K562 (cell line): ENCODE measurements at regions not wholly inside any gene's neighbourhood (a gene's known extent, or its start where the extent isn't known, plus 50 kb on each side); places are given as distances from the start of the nearest gene placed in this dataset.

ENCODE experiments used
- ATAC-seq: fragments of 200-7000 bp; cut with Tn5 transposase; 3 replicates; pipeline ENCODE4 v1.9.1; 2020; ENCODE audit warnings: moderate library complexity
- BruUV-seq: library from RNA; stranded (reverse); fragments of 400-500 nt; replicated peaks from 2 replicates; lab custom pipeline; 2021; lab: Mats Ljungman, UMichigan
- CTCF ChIA-PET: fragments of 300-600 bp; formaldehyde crosslinking; extraction: SDS; loops from one replicate; lab custom pipeline; 2021; ENCODE audit warnings: low intra/inter-chr PET ratio; lab: Yijun Ruan, JAX
- POLR2A ChIA-PET: fragments of 300-600, 350-650 bp; sonication (Branson Sonifier 250); formaldehyde crosslinking; extraction: SDS; loops from one replicate; lab custom pipeline; 2021; ENCODE audit warnings: antibody characterized with exemption, inconsistent platforms; lab: Yijun Ruan, JAX
- DNase-seq, 4 experiments: peaks; one replicate each; pipeline versions ENCODE4 v3.0.0 to v3.0.0-alpha.2; 2011 to 2018; ENCODE audit warnings: low spot score in 3 of 4, mixed read lengths in 3 of 4; ENCODE audit errors: extremely low read depth in 1 of 4
- FAIRE-seq: peaks from 2 replicates; lab custom pipeline; 2011; peaks lifted over from hg19 to GRCh38; lab: Jason Lieb, UNC
- H2AFZ ChIP-seq: 2 replicates; pipeline ENCODE4 v1.6.0; 2011; ENCODE audit warnings: low read depth, low read length, control low read depth, inconsistent platforms
- H3K27ac ChIP-seq: fragments of 200-600 bp; 3 replicates; pipeline ENCODE4 v1.8.0; 2011; ENCODE audit warnings: low read depth, mild to moderate bottlenecking, control low read depth, inconsistent platforms, low read length, moderate library complexity, mixed read lengths; ENCODE audit errors: extremely low read depth
- H3K27me3 ChIP-seq, 2 experiments: fragments of 300-600 bp in 1 of 2; 2 replicates in 1 of 2; 3 replicates in 1 of 2; pipeline versions ENCODE4 v1.6.0 to v1.8.0; 2011; ENCODE audit warnings: inconsistent platforms in 2 of 2, low read length in 2 of 2, mild to moderate bottlenecking in 1 of 2, mixed read lengths in 1 of 2, moderate library complexity in 1 of 2; ENCODE audit not compliant: control insufficient read depth in 2 of 2, insufficient read depth in 2 of 2
- H3K36me3 ChIP-seq: fragments of 300-600 bp; 3 replicates; pipeline ENCODE4 v1.8.0; 2011; ENCODE audit warnings: mild to moderate bottlenecking, low read length, inconsistent platforms; ENCODE audit not compliant: control insufficient read depth, insufficient read depth
- H3K4me1 ChIP-seq, 2 experiments: fragments of 200-600 bp in 1 of 2; replicated peaks in 1 of 2; 2 replicates in 1 of 2; 3 replicates in 1 of 2; pipeline versions ENCODE4 v1.5.1 to v1.8.0; 2011; ENCODE audit warnings: inconsistent platforms in 2 of 2, low read length in 2 of 2, mild to moderate bottlenecking in 1 of 2, mixed read lengths in 1 of 2, moderate library complexity in 1 of 2; ENCODE audit not compliant: control insufficient read depth in 2 of 2, insufficient read depth in 2 of 2
- H3K4me2 ChIP-seq: 2 replicates; pipeline ENCODE4 v1.6.1; 2011; ENCODE audit warnings: low read length, control low read depth, inconsistent platforms, mixed read lengths; ENCODE audit not compliant: insufficient read depth
- H3K4me3 ChIP-seq: fragments of 200-600 bp; sonication (generic), shearing (Covaris generic); 2 replicates; pipeline ENCODE4 v1.5.1; 2016; ENCODE audit warnings: control low read depth, inconsistent platforms
- H3K79me2 ChIP-seq: fragments of 200-600 bp; 3 replicates; pipeline ENCODE4 v1.8.0; 2011; ENCODE audit warnings: low read length, inconsistent platforms; ENCODE audit not compliant: control insufficient read depth, insufficient read depth
- H3K9ac ChIP-seq, 2 experiments: 2 replicates each; pipeline versions ENCODE4 v1.6.0 to v1.6.1; 2011; ENCODE audit warnings: low read depth in 2 of 2, low read length in 2 of 2, control low read depth in 1 of 2, inconsistent platforms in 1 of 2, mild to moderate bottlenecking in 1 of 2, mixed read lengths in 1 of 2; ENCODE audit not compliant: insufficient read depth in 1 of 2
- H3K9me1 ChIP-seq: one replicate; pipeline ENCODE4 v1.6.0; 2011; ENCODE audit warnings: inconsistent platforms, mild to moderate bottlenecking, low read length, moderate library complexity; ENCODE audit not compliant: control insufficient read depth, insufficient read depth
- H3K9me3 ChIP-seq: replicated peaks from 2 replicates; pipeline ENCODE4 v1.5.1; 2011; ENCODE audit warnings: low read depth, low read length, inconsistent platforms; ENCODE audit not compliant: control insufficient read depth, insufficient read depth
- H4K20me1 ChIP-seq: replicated peaks from 2 replicates; pipeline ENCODE4 v1.6.1; 2011; ENCODE audit warnings: low read length, inconsistent platforms, mixed read lengths; ENCODE audit not compliant: control insufficient read depth, insufficient read depth
- PYGO2 ChIP-seq: fragments of 450-650 bp; IDR thresholded peaks from 2 replicates; pipeline ENCODE4 v1.6.1; 2016; ENCODE audit warnings: mild to moderate bottlenecking, missing genetic modification characterization, moderate library complexity, missing compliant biosample characterization
- ZNF134 ChIP-seq: fragments of 250-450 bp; sonication (Bioruptor Pico); conservative IDR thresholded peaks from 2 replicates; pipeline ENCODE4 v1.4.0; 2020
- ZNF785 ChIP-seq: fragments of 250-450 bp; sonication (Bioruptor Pico); IDR thresholded peaks from 2 replicates; pipeline ENCODE4 v1.4.0; 2020; ENCODE audit warnings: mild to moderate bottlenecking
- in situ Hi-C: fragments of 300-500 bp; cut with MboI; formaldehyde crosslinking; loops from 4 replicates; pipeline ENCODE4 v1.15.0; 2018; ENCODE audit warnings: inconsistent platforms, mixed read lengths
- intact Hi-C: fragments of 100-400 bp; cut with micrococcal nuclease; formaldehyde crosslinking; loops from 2 replicates; pipeline ENCODE4 v1.14.2; 2022
- TF ChIP-seq, protein P1 (sequence below): fragments of 250-450 bp; sonication (Bioruptor Pico); IDR thresholded peaks from 2 replicates; pipeline ENCODE4 v1.9.0; 2021; ENCODE audit warnings: mild to moderate bottlenecking, inconsistent platforms
- TF ChIP-seq, protein P2 (sequence below): fragments of 200-800 bp; sonication (Bioruptor generic); IDR thresholded peaks from 2 replicates; pipeline ENCODE4 v1.6.1; 2017; ENCODE audit warnings: missing genetic modification characterization, missing compliant biosample characterization
- TF ChIP-seq, protein P3 (sequence below): IDR thresholded peaks from 2 replicates; pipeline ENCODE4 v1.6.1; 2016; ENCODE audit warnings: missing genetic modification characterization, missing compliant biosample characterization
- TF ChIP-seq, protein P4 (sequence below): sonication (generic); formaldehyde crosslinking; IDR thresholded peaks from 2 replicates; pipeline ENCODE4 v1.8.0; 2023; ENCODE audit warnings: missing genetic modification reagents, mild to moderate bottlenecking, borderline replicate concordance

DNA sequence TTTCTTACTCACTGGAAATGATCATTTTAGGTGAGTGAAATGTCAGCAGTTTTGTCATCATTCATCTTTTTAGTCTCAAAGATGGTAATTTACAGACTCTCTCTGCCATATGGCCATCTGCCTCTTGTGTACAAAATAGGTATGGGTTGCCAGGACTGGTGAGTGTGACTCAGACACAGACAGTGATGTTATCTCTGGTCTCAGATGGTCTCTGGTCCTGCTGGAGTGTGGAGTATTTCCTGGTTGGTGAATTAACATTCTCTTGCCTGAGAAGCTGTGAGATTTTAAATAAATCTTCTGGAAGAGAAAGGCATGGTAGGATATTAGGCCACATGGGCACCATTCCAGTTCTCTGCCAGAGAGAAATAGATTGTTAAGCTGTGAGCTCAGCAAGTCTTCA lies 207.0 kb downstream of the ATP23 start (continued):
- TF ChIP-seq, protein P1, sequence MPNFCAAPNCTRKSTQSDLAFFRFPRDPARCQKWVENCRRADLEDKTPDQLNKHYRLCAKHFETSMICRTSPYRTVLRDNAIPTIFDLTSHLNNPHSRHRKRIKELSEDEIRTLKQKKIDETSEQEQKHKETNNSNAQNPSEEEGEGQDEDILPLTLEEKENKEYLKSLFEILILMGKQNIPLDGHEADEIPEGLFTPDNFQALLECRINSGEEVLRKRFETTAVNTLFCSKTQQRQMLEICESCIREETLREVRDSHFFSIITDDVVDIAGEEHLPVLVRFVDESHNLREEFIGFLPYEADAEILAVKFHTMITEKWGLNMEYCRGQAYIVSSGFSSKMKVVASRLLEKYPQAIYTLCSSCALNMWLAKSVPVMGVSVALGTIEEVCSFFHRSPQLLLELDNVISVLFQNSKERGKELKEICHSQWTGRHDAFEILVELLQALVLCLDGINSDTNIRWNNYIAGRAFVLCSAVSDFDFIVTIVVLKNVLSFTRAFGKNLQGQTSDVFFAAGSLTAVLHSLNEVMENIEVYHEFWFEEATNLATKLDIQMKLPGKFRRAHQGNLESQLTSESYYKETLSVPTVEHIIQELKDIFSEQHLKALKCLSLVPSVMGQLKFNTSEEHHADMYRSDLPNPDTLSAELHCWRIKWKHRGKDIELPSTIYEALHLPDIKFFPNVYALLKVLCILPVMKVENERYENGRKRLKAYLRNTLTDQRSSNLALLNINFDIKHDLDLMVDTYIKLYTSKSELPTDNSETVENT (CRISPR knock-in tag), result no peak
- TF ChIP-seq, protein P2, sequence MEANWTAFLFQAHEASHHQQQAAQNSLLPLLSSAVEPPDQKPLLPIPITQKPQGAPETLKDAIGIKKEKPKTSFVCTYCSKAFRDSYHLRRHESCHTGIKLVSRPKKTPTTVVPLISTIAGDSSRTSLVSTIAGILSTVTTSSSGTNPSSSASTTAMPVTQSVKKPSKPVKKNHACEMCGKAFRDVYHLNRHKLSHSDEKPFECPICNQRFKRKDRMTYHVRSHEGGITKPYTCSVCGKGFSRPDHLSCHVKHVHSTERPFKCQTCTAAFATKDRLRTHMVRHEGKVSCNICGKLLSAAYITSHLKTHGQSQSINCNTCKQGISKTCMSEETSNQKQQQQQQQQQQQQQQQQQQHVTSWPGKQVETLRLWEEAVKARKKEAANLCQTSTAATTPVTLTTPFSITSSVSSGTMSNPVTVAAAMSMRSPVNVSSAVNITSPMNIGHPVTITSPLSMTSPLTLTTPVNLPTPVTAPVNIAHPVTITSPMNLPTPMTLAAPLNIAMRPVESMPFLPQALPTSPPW (CRISPR knock-in tag), result no peak
- TF ChIP-seq ZNF785 (CRISPR knock-in tag), result no peak
- no peak for TF ChIP-seq PYGO2 (tag)
- no peak for TF ChIP-seq ZNF134 (CRISPR knock-in tag)

DNA sequence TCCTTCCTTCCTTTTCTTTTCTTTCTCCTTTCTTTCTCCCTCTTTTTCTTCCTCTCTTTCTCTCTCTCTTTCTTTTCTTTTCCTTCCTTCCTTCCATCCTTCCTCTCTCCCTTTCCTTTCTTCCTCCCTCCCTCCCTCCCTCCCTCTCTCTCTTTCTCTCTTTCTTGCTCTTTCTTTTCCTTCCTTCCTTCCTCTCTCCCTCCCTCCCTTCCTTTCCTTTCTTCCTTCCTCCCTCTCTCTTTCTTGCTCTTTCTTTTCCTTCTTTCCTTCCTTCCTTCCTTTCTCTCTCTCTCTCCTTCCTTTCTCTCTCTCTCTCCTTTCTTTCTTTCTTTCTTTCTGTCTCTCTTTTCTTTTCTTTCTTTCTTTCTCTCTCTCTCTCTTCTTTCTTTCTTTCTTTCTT lies 207.6 kb downstream of the ATP23 start:
- Histone ChIP-seq H4K20me1 (no peaks in the 10 kb centered on the region), H3K36me3 (no peaks in the 10 kb centered on the region), H3K79me2 (no peaks in the 10 kb centered on the region), H3K4me1 (no peaks in the 10 kb centered on the region), H3K27me3 (no peaks in the 10 kb centered on the region), H2AFZ (no peak overlapping the region), H3K4me2 (no peak overlapping the region), H3K27ac (no peak overlapping the region), H3K9ac (no peak overlapping the region), H3K9me3 (no peaks in the 10 kb centered on the region), H3K4me3 (no peak overlapping the region), H3K9me1 (no peaks in the 10 kb centered on the region)
- no TSS peak for BruUV-seq
- TF ChIP-seq, protein P3, sequence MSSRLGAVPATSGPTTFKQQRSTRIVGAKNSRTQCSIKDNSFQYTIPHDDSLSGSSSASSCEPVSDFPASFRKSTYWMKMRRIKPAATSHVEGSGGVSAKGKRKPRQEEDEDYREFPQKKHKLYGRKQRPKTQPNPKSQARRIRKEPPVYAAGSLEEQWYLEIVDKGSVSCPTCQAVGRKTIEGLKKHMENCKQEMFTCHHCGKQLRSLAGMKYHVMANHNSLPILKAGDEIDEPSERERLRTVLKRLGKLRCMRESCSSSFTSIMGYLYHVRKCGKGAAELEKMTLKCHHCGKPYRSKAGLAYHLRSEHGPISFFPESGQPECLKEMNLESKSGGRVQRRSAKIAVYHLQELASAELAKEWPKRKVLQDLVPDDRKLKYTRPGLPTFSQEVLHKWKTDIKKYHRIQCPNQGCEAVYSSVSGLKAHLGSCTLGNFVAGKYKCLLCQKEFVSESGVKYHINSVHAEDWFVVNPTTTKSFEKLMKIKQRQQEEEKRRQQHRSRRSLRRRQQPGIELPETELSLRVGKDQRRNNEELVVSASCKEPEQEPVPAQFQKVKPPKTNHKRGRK (tag), result peak; percentile 93
- TF ChIP-seq, protein P4, sequence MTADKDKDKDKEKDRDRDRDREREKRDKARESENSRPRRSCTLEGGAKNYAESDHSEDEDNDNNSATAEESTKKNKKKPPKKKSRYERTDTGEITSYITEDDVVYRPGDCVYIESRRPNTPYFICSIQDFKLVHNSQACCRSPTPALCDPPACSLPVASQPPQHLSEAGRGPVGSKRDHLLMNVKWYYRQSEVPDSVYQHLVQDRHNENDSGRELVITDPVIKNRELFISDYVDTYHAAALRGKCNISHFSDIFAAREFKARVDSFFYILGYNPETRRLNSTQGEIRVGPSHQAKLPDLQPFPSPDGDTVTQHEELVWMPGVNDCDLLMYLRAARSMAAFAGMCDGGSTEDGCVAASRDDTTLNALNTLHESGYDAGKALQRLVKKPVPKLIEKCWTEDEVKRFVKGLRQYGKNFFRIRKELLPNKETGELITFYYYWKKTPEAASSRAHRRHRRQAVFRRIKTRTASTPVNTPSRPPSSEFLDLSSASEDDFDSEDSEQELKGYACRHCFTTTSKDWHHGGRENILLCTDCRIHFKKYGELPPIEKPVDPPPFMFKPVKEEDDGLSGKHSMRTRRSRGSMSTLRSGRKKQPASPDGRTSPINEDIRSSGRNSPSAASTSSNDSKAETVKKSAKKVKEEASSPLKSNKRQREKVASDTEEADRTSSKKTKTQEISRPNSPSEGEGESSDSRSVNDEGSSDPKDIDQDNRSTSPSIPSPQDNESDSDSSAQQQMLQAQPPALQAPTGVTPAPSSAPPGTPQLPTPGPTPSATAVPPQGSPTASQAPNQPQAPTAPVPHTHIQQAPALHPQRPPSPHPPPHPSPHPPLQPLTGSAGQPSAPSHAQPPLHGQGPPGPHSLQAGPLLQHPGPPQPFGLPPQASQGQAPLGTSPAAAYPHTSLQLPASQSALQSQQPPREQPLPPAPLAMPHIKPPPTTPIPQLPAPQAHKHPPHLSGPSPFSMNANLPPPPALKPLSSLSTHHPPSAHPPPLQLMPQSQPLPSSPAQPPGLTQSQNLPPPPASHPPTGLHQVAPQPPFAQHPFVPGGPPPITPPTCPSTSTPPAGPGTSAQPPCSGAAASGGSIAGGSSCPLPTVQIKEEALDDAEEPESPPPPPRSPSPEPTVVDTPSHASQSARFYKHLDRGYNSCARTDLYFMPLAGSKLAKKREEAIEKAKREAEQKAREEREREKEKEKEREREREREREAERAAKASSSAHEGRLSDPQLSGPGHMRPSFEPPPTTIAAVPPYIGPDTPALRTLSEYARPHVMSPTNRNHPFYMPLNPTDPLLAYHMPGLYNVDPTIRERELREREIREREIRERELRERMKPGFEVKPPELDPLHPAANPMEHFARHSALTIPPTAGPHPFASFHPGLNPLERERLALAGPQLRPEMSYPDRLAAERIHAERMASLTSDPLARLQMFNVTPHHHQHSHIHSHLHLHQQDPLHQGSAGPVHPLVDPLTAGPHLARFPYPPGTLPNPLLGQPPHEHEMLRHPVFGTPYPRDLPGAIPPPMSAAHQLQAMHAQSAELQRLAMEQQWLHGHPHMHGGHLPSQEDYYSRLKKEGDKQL, result no peak
- intact Hi-C loops (no loop called here), in situ Hi-C loops (no loop called here)
- FAIRE-seq (no peak), ATAC-seq (no peak), DNase-seq (no peak)
- ChIA-PET CTCF (no interaction called here), POLR2A (no interaction called here)
